H9 (cell line): ENCODE measurements at regions not wholly inside any gene's neighbourhood (a gene's known extent, or its start where the extent isn't known, plus 50 kb on each side); places are given as distances from the start of the nearest gene placed in this dataset.

ENCODE experiments used
- DNase-seq: peaks from one replicate; pipeline ENCODE4 v3.0.0-alpha.2; 2017
- H2AFZ ChIP-seq: one replicate; pipeline ENCODE4 v1.6.1; 2013; ENCODE audit warnings: mild to moderate bottlenecking, low read length, control low read depth, moderate library complexity
- H2AK5ac ChIP-seq: 2 replicates; pipeline ENCODE4 v1.6.1; 2013; ENCODE audit warnings: low read length, control low read depth, mixed read lengths; ENCODE audit not compliant: insufficient read length
- H2BK120ac ChIP-seq: one replicate; pipeline ENCODE4 v1.6.1; 2013; ENCODE audit warnings: low read depth, mild to moderate bottlenecking, low read length, control low read depth, inconsistent platforms; ENCODE audit not compliant: poor library complexity, severe bottlenecking
- H2BK12ac ChIP-seq: 2 replicates; pipeline ENCODE4 v1.6.1; 2013; ENCODE audit warnings: low read length, control low read depth, mixed read lengths, low read depth; ENCODE audit not compliant: insufficient read length
- H2BK15ac ChIP-seq: 2 replicates; pipeline ENCODE4 v1.6.1; 2013; ENCODE audit warnings: low read depth, low read length, control low read depth
- H2BK20ac ChIP-seq: one replicate; pipeline ENCODE4 v1.6.1; 2013; ENCODE audit warnings: low read depth, mild to moderate bottlenecking, low read length, control low read depth, inconsistent platforms; ENCODE audit not compliant: poor library complexity, severe bottlenecking
- H2BK5ac ChIP-seq: 2 replicates; pipeline ENCODE4 v1.6.1; 2013; ENCODE audit warnings: low read length, control low read depth, mixed read lengths; ENCODE audit not compliant: insufficient read length
- H3K14ac ChIP-seq: 2 replicates; pipeline ENCODE4 v1.6.1; 2013; ENCODE audit warnings: low read length, control low read depth; ENCODE audit not compliant: insufficient read depth
- H3K18ac ChIP-seq: 2 replicates; pipeline ENCODE4 v1.6.1; 2013; ENCODE audit warnings: low read depth, mild to moderate bottlenecking, mixed read lengths, low read length, control low read depth; ENCODE audit not compliant: insufficient read length
- H3K23ac ChIP-seq: 2 replicates; pipeline ENCODE4 v1.6.1; 2013; ENCODE audit warnings: low read length, control low read depth, mixed read lengths, low read depth; ENCODE audit not compliant: insufficient read length
- H3K23me2 ChIP-seq: 2 replicates; pipeline ENCODE4 v1.6.1; 2013; ENCODE audit warnings: low read depth, mild to moderate bottlenecking, mixed read lengths, low read length, control low read depth; ENCODE audit not compliant: insufficient read length, poor library complexity, severe bottlenecking
- H3K27ac ChIP-seq: 2 replicates; pipeline ENCODE4 v1.5.1; 2013; ENCODE audit warnings: low read length, control low read depth, mixed read lengths, low read depth; ENCODE audit not compliant: insufficient read length
- H3K27me3 ChIP-seq: 2 replicates; pipeline ENCODE4 v1.6.1; 2013; ENCODE audit warnings: low read length, control low read depth, inconsistent platforms; ENCODE audit not compliant: insufficient read depth
- H3K4ac ChIP-seq: 2 replicates; pipeline ENCODE4 v1.6.1; 2013; ENCODE audit warnings: low read depth, mild to moderate bottlenecking, control low read depth, inconsistent platforms, low read length, moderate library complexity
- H3K4me1 ChIP-seq: 2 replicates; pipeline ENCODE4 v1.6.1; 2013; ENCODE audit warnings: low read length, control low read depth, inconsistent platforms; ENCODE audit not compliant: insufficient read depth
- H3K4me2 ChIP-seq: 2 replicates; pipeline ENCODE4 v1.6.1; 2013; ENCODE audit warnings: low read length, control low read depth, mixed read lengths; ENCODE audit not compliant: insufficient read length, insufficient read depth
- H3K56ac ChIP-seq: 2 replicates; pipeline ENCODE4 v1.6.1; 2013; ENCODE audit warnings: low read depth, mild to moderate bottlenecking, mixed read lengths, low read length, control low read depth; ENCODE audit not compliant: insufficient read length
- H3K79me1 ChIP-seq: 2 replicates; pipeline ENCODE4 v1.6.1; 2013; ENCODE audit warnings: low read depth, mild to moderate bottlenecking, moderate library complexity, low read length, control low read depth, inconsistent platforms; ENCODE audit not compliant: insufficient read depth, poor library complexity, severe bottlenecking
- H3K79me2 ChIP-seq: 2 replicates; pipeline ENCODE4 v1.6.1; 2013; ENCODE audit warnings: low read length, control low read depth, inconsistent platforms; ENCODE audit not compliant: insufficient read depth
- H3K9ac ChIP-seq: 2 replicates; pipeline ENCODE4 v1.6.1; 2013; ENCODE audit warnings: low read length, control low read depth, mixed read lengths; ENCODE audit not compliant: insufficient read length; ENCODE audit errors: extremely low read depth
- H3K9me3 ChIP-seq: one replicate; pipeline ENCODE4 v1.6.1; 2013; ENCODE audit warnings: low read depth, low read length, inconsistent platforms; ENCODE audit not compliant: control insufficient read depth
- H3T11ph ChIP-seq: one replicate; pipeline ENCODE4 v1.6.1; 2013; ENCODE audit warnings: mild to moderate bottlenecking, low read length, control low read depth, inconsistent platforms
- H4K20me1 ChIP-seq: one replicate; pipeline ENCODE4 v1.6.1; 2013; ENCODE audit not compliant: control insufficient read depth, insufficient read length, insufficient read depth
- H4K5ac ChIP-seq: 2 replicates; pipeline ENCODE4 v1.6.1; 2013; ENCODE audit warnings: low read depth, mild to moderate bottlenecking, mixed read lengths, low read length, control low read depth; ENCODE audit not compliant: insufficient read length
- H4K8ac ChIP-seq: replicated peaks from 2 replicates; pipeline ENCODE4 v1.6.1; 2013; ENCODE audit warnings: low read length, control low read depth, mixed read lengths, low read depth; ENCODE audit not compliant: insufficient read length
- H4K91ac ChIP-seq: 2 replicates; pipeline ENCODE4 v1.6.1; 2013; ENCODE audit warnings: low read depth, mild to moderate bottlenecking, moderate library complexity, mixed read lengths, low read length, control low read depth; ENCODE audit not compliant: insufficient read length
- H3K27ac Mint-ChIP-seq, 3 experiments: 2 replicates in 2 of 3; 3 replicates in 1 of 3; pipeline ENCODE4 v1.8.0; 2020 to 2021; ENCODE audit warnings: mixed read lengths in 3 of 3, mild to moderate bottlenecking in 1 of 3, moderate library complexity in 1 of 3
- H3K27me3 Mint-ChIP-seq: 2 replicates; pipeline ENCODE4 v1.8.0; 2021; ENCODE audit warnings: low read depth, mild to moderate bottlenecking, moderate library complexity, mixed read lengths
- H3K36me3 Mint-ChIP-seq, 3 experiments: 2 replicates in 2 of 3; 3 replicates in 1 of 3; pipeline ENCODE4 v1.8.0; 2020 to 2021; ENCODE audit warnings: low read depth in 3 of 3, mixed read lengths in 3 of 3; ENCODE audit not compliant: insufficient read depth in 1 of 3
- H3K4me1 Mint-ChIP-seq, 2 experiments: 2 replicates each; pipeline ENCODE4 v1.8.0; 2020; ENCODE audit warnings: mixed read lengths in 2 of 2
- H3K4me3 Mint-ChIP-seq, 2 experiments: 2 replicates in 1 of 2; 3 replicates in 1 of 2; pipeline ENCODE4 v1.8.0; 2020 to 2021; ENCODE audit warnings: mild to moderate bottlenecking in 2 of 2, mixed read lengths in 2 of 2, moderate library complexity in 1 of 2
- H3K9me3 Mint-ChIP-seq, 2 experiments: 2 replicates in 1 of 2; 3 replicates in 1 of 2; pipeline ENCODE4 v1.8.0; 2020; ENCODE audit warnings: mild to moderate bottlenecking in 2 of 2, mixed read lengths in 2 of 2, moderate library complexity in 1 of 2
- WGBS: extraction: QIAGEN DNeasy Blood & Tissue Kit; methylation state at CpG from one replicate; pipeline ENCODE4 v1.1.7; 2013; ENCODE audit warnings: missing lambda C conversion rate, low lambda C conversion rate, mixed read lengths; ENCODE audit not compliant: insufficient read length; ENCODE audit errors: extremely low coverage; 5-methylcytosine and 5-hydroxymethylcytosine counted together
- TF ChIP-seq, protein P1 (sequence below): fragments of 200-600 bp; sonication (generic); conservative IDR thresholded peaks from 3 replicates; pipeline ENCODE4 v1.8.0; 2021; ENCODE audit warnings: antibody characterized with exemption, mild to moderate bottlenecking

DNA sequence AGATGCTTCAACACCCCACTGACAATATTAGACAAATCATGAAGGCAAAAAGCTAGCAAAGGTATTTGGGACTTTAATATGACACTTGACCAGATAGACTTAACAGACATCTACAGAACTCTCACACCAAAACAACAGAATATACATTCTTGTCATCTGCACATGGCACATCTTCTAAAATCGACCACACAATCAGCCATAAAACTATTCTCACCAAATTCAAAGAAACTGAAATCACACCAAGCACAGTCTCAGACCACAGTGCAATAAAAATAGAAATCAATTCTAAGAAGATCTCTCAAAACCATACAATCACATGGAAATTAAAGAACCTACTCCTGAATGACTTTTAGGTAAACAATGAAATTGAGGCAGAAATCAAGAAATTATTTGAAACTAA is 340.8 kb downstream of the PPP1R2C start:
- Mint-ChIP-seq H3K4me3 (no peak overlapping the region), H3K4me1 (peaks cover 9 to 10% of the 10 kb centered on the region in 2 experiments), H3K27me3 (peaks cover 3% of the 10 kb centered on the region), H3K27ac (no peak overlapping the region), H3K36me3 (peaks cover 4 to 12% (median 11%) of the 10 kb centered on the region in 3 experiments), H3K9me3 (peaks cover 5 to 47% of the 10 kb centered on the region in 2 experiments)
- Histone ChIP-seq H2BK120ac (no peak overlapping the region), H3T11ph (no peak overlapping the region), H3K14ac (no peak overlapping the region), H2BK12ac (no peak overlapping the region), H4K20me1 (no peaks in the 10 kb centered on the region), H4K91ac (no peak overlapping the region), H3K9ac (no peak overlapping the region), H2BK5ac (no peak overlapping the region), H3K23me2 (no peaks in the 10 kb centered on the region), H3K23ac (no peak overlapping the region), H3K9me3 (no peaks in the 10 kb centered on the region), H3K18ac (no peak overlapping the region), H3K4me2 (no peak overlapping the region), H3K79me2 (no peaks in the 10 kb centered on the region), H2AK5ac (no peak overlapping the region), H3K27ac (no peak overlapping the region), H2BK20ac (no peak overlapping the region), H2BK15ac (no peak overlapping the region), H4K5ac (no peak overlapping the region), H3K79me1 (no peaks in the 10 kb centered on the region), H3K4ac (no peak overlapping the region), H3K27me3 (no peaks in the 10 kb centered on the region), H3K4me1 (no peaks in the 10 kb centered on the region), H2AFZ (no peak overlapping the region), H3K56ac (no peak overlapping the region), H4K8ac (no peak overlapping the region)
- DNase-seq = no peak
- WGBS = no CpG with 5 or more reads among the region's 1 CpG
- TF ChIP-seq, protein P1, sequence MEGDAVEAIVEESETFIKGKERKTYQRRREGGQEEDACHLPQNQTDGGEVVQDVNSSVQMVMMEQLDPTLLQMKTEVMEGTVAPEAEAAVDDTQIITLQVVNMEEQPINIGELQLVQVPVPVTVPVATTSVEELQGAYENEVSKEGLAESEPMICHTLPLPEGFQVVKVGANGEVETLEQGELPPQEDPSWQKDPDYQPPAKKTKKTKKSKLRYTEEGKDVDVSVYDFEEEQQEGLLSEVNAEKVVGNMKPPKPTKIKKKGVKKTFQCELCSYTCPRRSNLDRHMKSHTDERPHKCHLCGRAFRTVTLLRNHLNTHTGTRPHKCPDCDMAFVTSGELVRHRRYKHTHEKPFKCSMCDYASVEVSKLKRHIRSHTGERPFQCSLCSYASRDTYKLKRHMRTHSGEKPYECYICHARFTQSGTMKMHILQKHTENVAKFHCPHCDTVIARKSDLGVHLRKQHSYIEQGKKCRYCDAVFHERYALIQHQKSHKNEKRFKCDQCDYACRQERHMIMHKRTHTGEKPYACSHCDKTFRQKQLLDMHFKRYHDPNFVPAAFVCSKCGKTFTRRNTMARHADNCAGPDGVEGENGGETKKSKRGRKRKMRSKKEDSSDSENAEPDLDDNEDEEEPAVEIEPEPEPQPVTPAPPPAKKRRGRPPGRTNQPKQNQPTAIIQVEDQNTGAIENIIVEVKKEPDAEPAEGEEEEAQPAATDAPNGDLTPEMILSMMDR = no peak
